GM23248 (cell line): ENCODE measurements at regions not wholly inside any gene's neighbourhood (a gene's known extent, or its start where the extent isn't known, plus 50 kb on each side); places are given as distances from the start of the nearest gene placed in this dataset.

Experiments
- DNase-seq: peaks from one replicate; pipeline ENCODE4 v3.0.0-alpha.2; 2015
- H2AFZ ChIP-seq: fragments of 200-600 bp; sonication (generic); 2 replicates; pipeline ENCODE4 v1.6.1; 2016; ENCODE audit warnings: antibody characterized with exemption
- H3F3A ChIP-seq: fragments of 200-600 bp; sonication (generic); 2 replicates; pipeline ENCODE4 v1.6.1; 2016; ENCODE audit warnings: mild to moderate bottlenecking, antibody characterized with exemption, mixed run types; ENCODE audit not compliant: insufficient read depth
- H3K27ac ChIP-seq: fragments of 200-600 bp; sonication (generic); 2 replicates; pipeline ENCODE4 v1.5.1; 2016; ENCODE audit warnings: mild to moderate bottlenecking
- H3K27me3 ChIP-seq: fragments of 200-600 bp; sonication (generic); replicated peaks from 2 replicates; pipeline ENCODE4 v1.6.1; 2016; ENCODE audit warnings: mild to moderate bottlenecking; ENCODE audit not compliant: insufficient read depth
- H3K36me3 ChIP-seq: fragments of 200-600 bp; sonication (generic); 2 replicates; pipeline ENCODE4 v1.6.1; 2016; ENCODE audit warnings: low read depth, mild to moderate bottlenecking
- H3K4me1 ChIP-seq: fragments of 200-600 bp; sonication (generic); 2 replicates; pipeline ENCODE4 v1.6.1; 2016; ENCODE audit warnings: mild to moderate bottlenecking; ENCODE audit not compliant: insufficient read depth
- H3K4me2 ChIP-seq: fragments of 200-600 bp; sonication (generic); one replicate; pipeline ENCODE4 v1.6.1; 2016; ENCODE audit warnings: mild to moderate bottlenecking; ENCODE audit not compliant: unreplicated experiment
- H3K4me3 ChIP-seq: fragments of 200-600 bp; sonication (generic); 2 replicates; pipeline ENCODE4 v1.5.1; 2016; ENCODE audit warnings: mild to moderate bottlenecking
- H3K79me2 ChIP-seq: fragments of 200-600 bp; sonication (generic); 2 replicates; pipeline ENCODE4 v1.6.1; 2016; ENCODE audit warnings: mild to moderate bottlenecking; ENCODE audit not compliant: insufficient read depth
- H3K9ac ChIP-seq: fragments of 200-600 bp; sonication (generic); 2 replicates; pipeline ENCODE4 v1.6.1; 2016; ENCODE audit warnings: mild to moderate bottlenecking
- H3K9me2 ChIP-seq: fragments of 200-600 bp; sonication (generic); 2 replicates; pipeline ENCODE4 v1.6.1; 2016; ENCODE audit warnings: mixed run types, mild to moderate bottlenecking, moderate library complexity; ENCODE audit not compliant: insufficient read depth
- H3K9me3 ChIP-seq: fragments of 200-600 bp; sonication (generic); one replicate; pipeline ENCODE4 v1.6.1; 2017; ENCODE audit warnings: low read depth
- H4K20me1 ChIP-seq: fragments of 200-600 bp; sonication (generic); 2 replicates; pipeline ENCODE4 v1.6.0; 2016; ENCODE audit not compliant: insufficient read depth
- EZH2 ChIP-seq: fragments of 200-600 bp; sonication (generic); IDR thresholded peaks from 2 replicates; pipeline ENCODE4 v1.6.1; 2018; ENCODE audit warnings: antibody characterized with exemption, mild to moderate bottlenecking; ENCODE audit not compliant: insufficient read depth, poor library complexity, severe bottlenecking
- EZH2phosphoT487 ChIP-seq: fragments of 200-600 bp; sonication (generic); IDR thresholded peaks from 2 replicates; pipeline ENCODE4 v1.6.1; 2018; ENCODE audit warnings: antibody characterized with exemption, moderate library complexity, mild to moderate bottlenecking, low read depth; ENCODE audit not compliant: insufficient read depth
- WGBS, 2 experiments: methylation state at CpG; one replicate each; pipeline ENCODE4 v1.1.6; 2015 to 2017; ENCODE audit warnings: low lambda C conversion rate in 2 of 2, low coverage in 1 of 2; ENCODE audit errors: missing lambda C conversion rate in 2 of 2; 5-methylcytosine and 5-hydroxymethylcytosine counted together
- in situ Hi-C: fragments of 300-500 bp; cut with MboI; formaldehyde crosslinking; loops from 2 replicates; pipeline ENCODE4 v1.15.0; 2020

DNA sequence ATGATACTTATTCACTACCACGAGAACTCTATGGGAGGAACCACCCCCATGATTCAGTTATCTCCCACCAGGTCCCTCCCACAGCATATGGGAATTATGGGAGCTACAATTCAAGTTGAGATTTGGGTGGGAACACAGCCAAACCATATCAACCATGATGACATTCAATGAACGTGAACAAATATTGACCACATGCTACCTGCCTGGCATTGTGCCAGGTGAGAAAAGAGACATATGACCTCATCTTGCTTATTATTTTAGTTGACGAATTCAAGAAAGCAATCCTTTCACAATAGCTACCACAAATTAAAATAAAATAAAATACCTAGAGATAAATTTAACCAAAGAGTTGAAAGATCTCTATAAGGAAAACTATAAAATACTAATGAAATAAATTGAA lies 286.5 kb upstream of the CRIM1 start:
- peaks cover 4% of the 10 kb centered on the region; the same call in 1 of the 2 replicates for H3K9me2 ChIP-seq
- no peaks in the 10 kb centered on the region for H3K27me3 ChIP-seq
- no peaks in the 10 kb centered on the region for H3K79me2 ChIP-seq
- no peaks in the 10 kb centered on the region for H3K36me3 ChIP-seq
- no peak overlapping the region for H3K9ac ChIP-seq
- no peaks in the 10 kb centered on the region for H3K9me3 ChIP-seq
- H3K4me2 ChIP-seq, result no peak overlapping the region
- in situ Hi-C loops, result no loop called here
- H3F3A ChIP-seq, result no peaks in the 10 kb centered on the region
- no peak overlapping the region for H3K4me3 ChIP-seq
- no peak overlapping the region for H2AFZ ChIP-seq
- H4K20me1 ChIP-seq, result no peaks in the 10 kb centered on the region
- H3K4me1 ChIP-seq, result no peaks in the 10 kb centered on the region
- no peak for DNase-seq
- WGBS, 2 experiments, result 24 to 29% methylated on average over 3 of the region's 3 CpGs
- no peak for TF ChIP-seq EZH2phosphoT487
- no peak for TF ChIP-seq EZH2
- H3K27ac ChIP-seq, result no peak overlapping the region

- Histone ChIP-seq H3K4me2 (no peak overlapping the region), H3K36me3 (no peaks in the 10 kb centered on the region), H3K27ac (no peak overlapping the region), H3K4me1 (no peaks in the 10 kb centered on the region), H3K4me3 (no peak overlapping the region), H3K9me3 (no peaks in the 10 kb centered on the region), H4K20me1 (no peaks in the 10 kb centered on the region), H3F3A (no peaks in the 10 kb centered on the region), H3K9me2 (peaks cover 4% of the 10 kb centered on the region; the same call in 1 of the 2 replicates), H3K9ac (no peak overlapping the region), H3K27me3 (no peaks in the 10 kb centered on the region), H2AFZ (no peak overlapping the region), H3K79me2 (no peaks in the 10 kb centered on the region)
- DNase-seq, result no peak
- TF ChIP-seq EZH2phosphoT487 (no peak), EZH2 (no peak)
- in situ Hi-C loops, result no loop called here
Measured at GRCh38 chr2:36068086-36068485, 287.5 kb upstream of the CRIM1 start.

DNA sequence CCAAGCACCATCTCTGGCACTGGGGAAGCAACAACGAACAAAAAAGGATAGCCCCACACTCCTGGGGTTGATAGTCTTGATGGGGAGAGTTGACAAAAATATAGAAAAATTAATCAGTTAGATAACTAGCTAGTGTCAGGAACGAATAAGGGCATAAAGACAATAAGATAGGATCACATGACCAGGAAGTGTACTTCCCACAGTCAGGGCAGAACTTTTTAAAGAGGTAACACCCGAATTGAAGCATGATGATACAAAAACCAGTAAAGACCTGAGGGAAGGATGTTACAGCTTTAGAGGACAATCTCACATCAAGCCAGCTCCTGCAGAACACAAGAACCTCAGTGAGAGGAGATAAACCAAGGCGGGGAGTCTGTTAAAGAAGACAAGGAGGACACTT lies 295.4 kb upstream of the CRIM1 start:
- no peak for DNase-seq
- Histone ChIP-seq H3K27me3 (no peaks in the 10 kb centered on the region), H3K27ac (no peak overlapping the region), H2AFZ (no peak overlapping the region), H3F3A (no peaks in the 10 kb centered on the region), H3K9me3 (no peaks in the 10 kb centered on the region), H3K79me2 (no peaks in the 10 kb centered on the region), H3K36me3 (no peaks in the 10 kb centered on the region), H3K9me2 (no peaks in the 10 kb centered on the region), H3K4me1 (no peaks in the 10 kb centered on the region), H4K20me1 (no peaks in the 10 kb centered on the region), H3K4me2 (no peak overlapping the region), H3K9ac (no peak overlapping the region), H3K4me3 (no peak overlapping the region)
- in situ Hi-C loops, result no loop called here
- 16 to 20% methylated on average over 4 of the region's 4 CpGs for WGBS, 2 experiments
- TF ChIP-seq EZH2 (no peak), EZH2phosphoT487 (no peak)

DNA sequence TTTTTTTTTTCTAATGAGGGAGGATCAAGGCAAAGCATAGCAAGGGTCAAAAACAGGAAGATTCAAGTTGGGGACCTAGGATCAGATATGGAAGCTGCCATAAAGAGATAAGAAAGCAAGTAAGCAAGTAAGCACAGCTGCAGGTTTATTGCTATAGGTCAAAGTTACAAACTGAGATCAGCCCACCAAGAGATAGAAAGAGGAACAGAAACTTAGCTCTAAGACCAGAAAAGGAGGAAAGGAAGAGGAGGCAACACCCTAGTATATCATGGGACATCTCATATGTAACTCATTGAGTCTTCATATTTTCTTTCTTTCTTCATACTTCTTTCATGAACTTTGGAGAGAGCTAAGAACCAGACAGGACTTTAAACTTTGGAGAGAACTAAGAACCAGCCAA lies 295.9 kb upstream of the CRIM1 start:
- H3F3A ChIP-seq, result no peaks in the 10 kb centered on the region
- no peaks in the 10 kb centered on the region for H3K79me2 ChIP-seq
- no peaks in the 10 kb centered on the region for H3K36me3 ChIP-seq
- H2AFZ ChIP-seq, result no peak overlapping the region
- H3K9me2 ChIP-seq, result no peaks in the 10 kb centered on the region
- TF ChIP-seq EZH2 (no peak), EZH2phosphoT487 (no peak)
- in situ Hi-C loops, result no loop called here
- no peak for DNase-seq
- no peaks in the 10 kb centered on the region for H3K27me3 ChIP-seq
- no peak overlapping the region for H3K9ac ChIP-seq
- no peaks in the 10 kb centered on the region for H3K9me3 ChIP-seq
- H3K4me2 ChIP-seq, result no peak overlapping the region
- H4K20me1 ChIP-seq, result no peaks in the 10 kb centered on the region
- H3K4me3 ChIP-seq, result no peak overlapping the region
- H3K27ac ChIP-seq, result no peak overlapping the region
- H3K4me1 ChIP-seq, result no peaks in the 10 kb centered on the region

- H3K9ac ChIP-seq, result no peak overlapping the region
- H3K9me3 ChIP-seq, result no peaks in the 10 kb centered on the region
- peak; percentile 7 for DNase-seq
- H3K4me1 ChIP-seq, result no peaks in the 10 kb centered on the region
- no peaks in the 10 kb centered on the region for H3F3A ChIP-seq
- in situ Hi-C loops, result no loop called here
- H4K20me1 ChIP-seq, result no peaks in the 10 kb centered on the region
- H3K4me2 ChIP-seq, result no peak overlapping the region
- H2AFZ ChIP-seq, result no peak overlapping the region
- no peak overlapping the region for H3K27ac ChIP-seq
- H3K4me3 ChIP-seq, result no peak overlapping the region
- no peaks in the 10 kb centered on the region for H3K27me3 ChIP-seq
- WGBS, 2 experiments, result 0 to 6% methylated on average over 2 of the region's 2 CpGs
- no peaks in the 10 kb centered on the region for H3K36me3 ChIP-seq
- no peak for TF ChIP-seq EZH2phosphoT487
- TF ChIP-seq EZH2, result no peak
- H3K79me2 ChIP-seq, result no peaks in the 10 kb centered on the region
- no peaks in the 10 kb centered on the region for H3K9me2 ChIP-seq
Measured at GRCh38 chr2:36058953-36059352, 296.6 kb upstream of the CRIM1 start.
